GM23338 (cell line): ENCODE measurements at regions not wholly inside any gene's neighbourhood (a gene's known extent, or its start where the extent isn't known, plus 50 kb on each side); places are given as distances from the start of the nearest gene placed in this dataset.
A peak's percentile ranks its signal among the peaks of the same experiment; 100 is the strongest.

Experiments
- ATAC-seq: fragments of 200-7000 bp; cut with Tn5 transposase; 3 replicates; pipeline ENCODE4 v1.9.1; 2020
- DNase-seq: peaks from one replicate; pipeline ENCODE4 v3.0.0-alpha.2; 2015; ENCODE audit warnings: low spot score
- H2AFZ ChIP-seq: fragments of 200-600 bp; sonication (generic); 2 replicates; pipeline ENCODE4 v1.8.0; 2016; ENCODE audit warnings: antibody characterized with exemption, mild to moderate bottlenecking, moderate library complexity
- H3F3A ChIP-seq: fragments of 200-600 bp; sonication (generic); replicated peaks from 2 replicates; pipeline ENCODE4 v1.8.0; 2017; ENCODE audit warnings: antibody characterized with exemption, mixed run types, low read depth
- H3K27ac ChIP-seq: fragments of 200-600 bp; sonication (generic); 2 replicates; pipeline ENCODE4 v1.6.1; 2016; ENCODE audit warnings: low read depth
- H3K27me3 ChIP-seq: fragments of 200-600 bp; sonication (generic); 2 replicates; pipeline ENCODE4 v1.8.0; 2016; ENCODE audit warnings: mild to moderate bottlenecking, mixed run types, moderate library complexity; ENCODE audit not compliant: insufficient read depth
- H3K36me3 ChIP-seq: fragments of 200-600 bp; sonication (generic); 2 replicates; pipeline ENCODE4 v1.8.0; 2016; ENCODE audit warnings: mild to moderate bottlenecking; ENCODE audit not compliant: insufficient read depth
- H3K4me1 ChIP-seq: fragments of 200-600 bp; sonication (generic); 2 replicates; pipeline ENCODE4 v1.8.0; 2016; ENCODE audit warnings: mild to moderate bottlenecking, moderate library complexity; ENCODE audit not compliant: insufficient read depth
- H3K4me2 ChIP-seq: fragments of 200-600 bp; sonication (generic); 2 replicates; pipeline ENCODE4 v1.7.1; 2017; ENCODE audit warnings: mixed run types
- H3K4me3 ChIP-seq: fragments of 200-600 bp; sonication (generic); 2 replicates; pipeline ENCODE4 v1.6.1; 2016; ENCODE audit warnings: mixed run types
- H3K79me2 ChIP-seq: fragments of 200-600 bp; sonication (generic); replicated peaks from 2 replicates; pipeline ENCODE4 v1.8.0; 2017; ENCODE audit warnings: mild to moderate bottlenecking; ENCODE audit not compliant: insufficient read depth
- H3K9me2 ChIP-seq: fragments of 200-600 bp; sonication (generic); 2 replicates; pipeline ENCODE4 v1.8.0; 2017; ENCODE audit not compliant: insufficient read depth
- H4K20me1 ChIP-seq: fragments of 200-600 bp; sonication (generic); replicated peaks from 2 replicates; pipeline ENCODE4 v1.8.0; 2017; ENCODE audit warnings: mild to moderate bottlenecking; ENCODE audit not compliant: insufficient read depth
- H3K27ac Mint-ChIP-seq: 2 replicates; pipeline ENCODE4 v1.8.0; 2020; ENCODE audit warnings: inconsistent platforms, mild to moderate bottlenecking, moderate library complexity, mixed read lengths
- H3K27me3 Mint-ChIP-seq: 3 replicates; pipeline ENCODE4 v1.8.0; 2022; ENCODE audit warnings: low read depth, mild to moderate bottlenecking, moderate library complexity, mixed read lengths, inconsistent platforms; ENCODE audit not compliant: insufficient read depth, poor library complexity
- H3K36me3 Mint-ChIP-seq: 3 replicates; pipeline ENCODE4 v1.8.0; 2021; ENCODE audit warnings: low read depth, mild to moderate bottlenecking, inconsistent platforms, moderate library complexity, mixed read lengths
- H3K4me1 Mint-ChIP-seq: 3 replicates; pipeline ENCODE4 v1.8.0; 2020; ENCODE audit warnings: mild to moderate bottlenecking, inconsistent platforms, mixed read lengths
- H3K4me3 Mint-ChIP-seq: 3 replicates; pipeline ENCODE4 v1.8.0; 2021; ENCODE audit warnings: moderate library complexity, mild to moderate bottlenecking, inconsistent platforms, mixed read lengths
- H3K9me3 Mint-ChIP-seq: 3 replicates; pipeline ENCODE4 v1.8.0; 2020; ENCODE audit warnings: moderate library complexity, mild to moderate bottlenecking, inconsistent platforms, mixed read lengths
- ETS1 ChIP-seq: IDR thresholded peaks from 2 replicates; pipeline ENCODE4 v1.6.1; 2016; ENCODE audit warnings: antibody characterized with exemption
- EZH2 ChIP-seq: fragments of 200-600 bp; sonication (generic); IDR thresholded peaks from one replicate; pipeline ENCODE4 v1.8.0; 2017; ENCODE audit warnings: antibody characterized with exemption, mild to moderate bottlenecking, low read depth; ENCODE audit not compliant: unreplicated experiment
- EZH2phosphoT487 ChIP-seq: fragments of 200-600 bp; sonication (generic); IDR thresholded peaks from one replicate; pipeline ENCODE4 v1.8.1; 2018; ENCODE audit warnings: antibody characterized with exemption; ENCODE audit not compliant: unreplicated experiment
- POLR2AphosphoS5 ChIP-seq: IDR thresholded peaks from 2 replicates; pipeline ENCODE4 v1.6.1; 2016; ENCODE audit warnings: antibody characterized with exemption, low read depth
- ZNF114 ChIP-seq: fragments of 250-450 bp; sonication (Bioruptor Pico); IDR thresholded peaks from 2 replicates; pipeline ENCODE4 v1.5.0; 2020; ENCODE audit warnings: mild to moderate bottlenecking, moderate library complexity
- ZNF331 ChIP-seq: fragments of 250-450 bp; sonication (Bioruptor Pico); IDR thresholded peaks from 2 replicates; pipeline ENCODE4 v1.5.0; 2020; ENCODE audit warnings: low read depth, mild to moderate bottlenecking, moderate library complexity
- TF ChIP-seq, protein P1 (sequence below): fragments of 250-450 bp; sonication (Bioruptor Pico); IDR thresholded peaks from 2 replicates; pipeline ENCODE4 v1.5.0; 2020; ENCODE audit warnings: mild to moderate bottlenecking, moderate library complexity
- TF ChIP-seq, protein P2 (sequence below), 2 experiments: fragments of 200-600 bp in 1 of 2; sonication (generic) in 1 of 2; conservative IDR thresholded peaks; 2 replicates each; pipeline versions ENCODE4 v1.5.1 to v1.6.1; 2016 to 2017; ENCODE audit warnings: antibody characterized with exemption in 2 of 2, low read depth in 2 of 2, mild to moderate bottlenecking in 2 of 2, moderate library complexity in 1 of 2

DNA sequence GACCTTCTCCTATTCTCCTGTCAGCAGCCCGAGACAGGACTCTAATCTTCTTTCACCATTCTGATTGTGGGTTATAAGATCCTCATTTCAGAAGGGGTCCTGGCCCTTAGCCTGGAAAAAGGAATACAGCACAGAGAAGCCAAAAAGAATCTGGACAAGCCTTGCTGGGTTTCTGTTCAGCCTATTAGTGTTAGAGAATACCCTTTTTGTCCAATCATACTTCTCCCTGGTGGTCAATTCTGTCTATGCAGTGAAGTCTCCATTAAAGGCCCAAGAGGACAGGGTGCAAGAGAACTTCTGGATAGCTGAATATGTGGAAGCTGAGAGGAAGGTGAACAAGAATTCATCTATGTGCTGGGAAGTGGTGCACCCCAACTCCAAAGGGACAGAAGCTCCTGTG lies 105.7 kb upstream of the AGA start:
- DNase-seq (no peak), ATAC-seq (no peak)
- Histone ChIP-seq H3K27ac (no peak overlapping the region), H3K4me2 (no peak overlapping the region), H3K27me3 (no peaks in the 10 kb centered on the region), H3F3A (no peaks in the 10 kb centered on the region), H3K36me3 (no peaks in the 10 kb centered on the region), H2AFZ (no peak overlapping the region), H4K20me1 (no peaks in the 10 kb centered on the region), H3K79me2 (no peaks in the 10 kb centered on the region), H3K4me3 (no peak overlapping the region), H3K4me1 (no peaks in the 10 kb centered on the region), H3K9me2 (0 out of 2 replicates have a peak, but pooled peaks cover 4% of the 10 kb centered on the region)
- no peak overlapping the region for H3K27ac Mint-ChIP-seq
- no peaks in the 10 kb centered on the region for H3K4me1 Mint-ChIP-seq
- no peaks in the 10 kb centered on the region for H3K27me3 Mint-ChIP-seq
- H3K4me3 Mint-ChIP-seq, result no peak overlapping the region
- H3K36me3 Mint-ChIP-seq, result peaks cover 3% of the 10 kb centered on the region; the same call in 1 of the 3 replicates
- H3K9me3 Mint-ChIP-seq, result peaks cover 2% of the 10 kb centered on the region; the same call in 1 of the 3 replicates
- TF ChIP-seq ZNF331 (CRISPR knock-in tag) (no peak), ETS1 (no peak), POLR2AphosphoS5 (no peak), EZH2 (no peak), EZH2phosphoT487 (no peak), ZNF114 (no peak)

DNA sequence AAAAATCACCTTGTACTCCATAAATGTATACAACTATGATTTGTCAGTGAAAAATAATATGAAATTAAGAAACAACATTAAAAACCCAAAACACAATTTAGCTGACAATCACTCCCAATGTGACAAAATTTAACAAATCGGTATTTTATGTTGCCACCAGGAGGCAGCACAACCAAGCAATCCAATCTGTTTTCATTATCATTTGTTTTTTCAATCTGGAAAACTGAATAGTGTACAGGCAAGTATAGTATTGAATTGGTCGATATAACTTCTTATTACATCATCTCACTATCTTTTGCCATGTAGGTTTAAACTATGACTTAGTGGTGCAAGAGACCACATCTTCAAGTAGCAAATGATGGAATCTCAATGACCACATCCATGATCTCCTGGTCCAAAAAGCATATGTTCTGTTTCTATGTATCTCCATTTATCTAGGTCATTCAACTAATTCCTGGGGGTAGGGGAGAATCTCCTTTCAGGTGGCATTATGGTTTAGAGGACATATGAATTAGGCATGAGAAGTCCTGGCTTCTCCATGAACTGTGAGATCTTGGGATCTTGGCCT lies 112.9 kb upstream of the AGA start:
- ATAC-seq (no peak), DNase-seq (peak; percentile 49)
- no peak overlapping the region for H3K4me3 ChIP-seq

More for the DNA sequence above, 112.9 kb upstream of the AGA start:
- H3K79me2 ChIP-seq, result no peaks in the 10 kb centered on the region
- H3K4me1 ChIP-seq, result peaks cover 9% of the 10 kb centered on the region
- no peaks in the 10 kb centered on the region for H4K20me1 ChIP-seq
- H3K4me2 ChIP-seq, result no peak overlapping the region
- no peak overlapping the region for H3K27ac ChIP-seq
- Mint-ChIP-seq H3K9me3 (peaks cover 2% of the 10 kb centered on the region; the same call in 2 of the 3 replicates), H3K27me3 (peaks cover 2% of the 10 kb centered on the region), H3K27ac (no peak overlapping the region), H3K4me1 (peaks cover 14% of the 10 kb centered on the region), H3K4me3 (no peak overlapping the region), H3K36me3 (peaks cover 14% of the 10 kb centered on the region; the same call in 2 of the 3 replicates)
- no peaks in the 10 kb centered on the region for H3K27me3 ChIP-seq
- TF ChIP-seq ZNF114, result no peak
- TF ChIP-seq, protein P1, sequence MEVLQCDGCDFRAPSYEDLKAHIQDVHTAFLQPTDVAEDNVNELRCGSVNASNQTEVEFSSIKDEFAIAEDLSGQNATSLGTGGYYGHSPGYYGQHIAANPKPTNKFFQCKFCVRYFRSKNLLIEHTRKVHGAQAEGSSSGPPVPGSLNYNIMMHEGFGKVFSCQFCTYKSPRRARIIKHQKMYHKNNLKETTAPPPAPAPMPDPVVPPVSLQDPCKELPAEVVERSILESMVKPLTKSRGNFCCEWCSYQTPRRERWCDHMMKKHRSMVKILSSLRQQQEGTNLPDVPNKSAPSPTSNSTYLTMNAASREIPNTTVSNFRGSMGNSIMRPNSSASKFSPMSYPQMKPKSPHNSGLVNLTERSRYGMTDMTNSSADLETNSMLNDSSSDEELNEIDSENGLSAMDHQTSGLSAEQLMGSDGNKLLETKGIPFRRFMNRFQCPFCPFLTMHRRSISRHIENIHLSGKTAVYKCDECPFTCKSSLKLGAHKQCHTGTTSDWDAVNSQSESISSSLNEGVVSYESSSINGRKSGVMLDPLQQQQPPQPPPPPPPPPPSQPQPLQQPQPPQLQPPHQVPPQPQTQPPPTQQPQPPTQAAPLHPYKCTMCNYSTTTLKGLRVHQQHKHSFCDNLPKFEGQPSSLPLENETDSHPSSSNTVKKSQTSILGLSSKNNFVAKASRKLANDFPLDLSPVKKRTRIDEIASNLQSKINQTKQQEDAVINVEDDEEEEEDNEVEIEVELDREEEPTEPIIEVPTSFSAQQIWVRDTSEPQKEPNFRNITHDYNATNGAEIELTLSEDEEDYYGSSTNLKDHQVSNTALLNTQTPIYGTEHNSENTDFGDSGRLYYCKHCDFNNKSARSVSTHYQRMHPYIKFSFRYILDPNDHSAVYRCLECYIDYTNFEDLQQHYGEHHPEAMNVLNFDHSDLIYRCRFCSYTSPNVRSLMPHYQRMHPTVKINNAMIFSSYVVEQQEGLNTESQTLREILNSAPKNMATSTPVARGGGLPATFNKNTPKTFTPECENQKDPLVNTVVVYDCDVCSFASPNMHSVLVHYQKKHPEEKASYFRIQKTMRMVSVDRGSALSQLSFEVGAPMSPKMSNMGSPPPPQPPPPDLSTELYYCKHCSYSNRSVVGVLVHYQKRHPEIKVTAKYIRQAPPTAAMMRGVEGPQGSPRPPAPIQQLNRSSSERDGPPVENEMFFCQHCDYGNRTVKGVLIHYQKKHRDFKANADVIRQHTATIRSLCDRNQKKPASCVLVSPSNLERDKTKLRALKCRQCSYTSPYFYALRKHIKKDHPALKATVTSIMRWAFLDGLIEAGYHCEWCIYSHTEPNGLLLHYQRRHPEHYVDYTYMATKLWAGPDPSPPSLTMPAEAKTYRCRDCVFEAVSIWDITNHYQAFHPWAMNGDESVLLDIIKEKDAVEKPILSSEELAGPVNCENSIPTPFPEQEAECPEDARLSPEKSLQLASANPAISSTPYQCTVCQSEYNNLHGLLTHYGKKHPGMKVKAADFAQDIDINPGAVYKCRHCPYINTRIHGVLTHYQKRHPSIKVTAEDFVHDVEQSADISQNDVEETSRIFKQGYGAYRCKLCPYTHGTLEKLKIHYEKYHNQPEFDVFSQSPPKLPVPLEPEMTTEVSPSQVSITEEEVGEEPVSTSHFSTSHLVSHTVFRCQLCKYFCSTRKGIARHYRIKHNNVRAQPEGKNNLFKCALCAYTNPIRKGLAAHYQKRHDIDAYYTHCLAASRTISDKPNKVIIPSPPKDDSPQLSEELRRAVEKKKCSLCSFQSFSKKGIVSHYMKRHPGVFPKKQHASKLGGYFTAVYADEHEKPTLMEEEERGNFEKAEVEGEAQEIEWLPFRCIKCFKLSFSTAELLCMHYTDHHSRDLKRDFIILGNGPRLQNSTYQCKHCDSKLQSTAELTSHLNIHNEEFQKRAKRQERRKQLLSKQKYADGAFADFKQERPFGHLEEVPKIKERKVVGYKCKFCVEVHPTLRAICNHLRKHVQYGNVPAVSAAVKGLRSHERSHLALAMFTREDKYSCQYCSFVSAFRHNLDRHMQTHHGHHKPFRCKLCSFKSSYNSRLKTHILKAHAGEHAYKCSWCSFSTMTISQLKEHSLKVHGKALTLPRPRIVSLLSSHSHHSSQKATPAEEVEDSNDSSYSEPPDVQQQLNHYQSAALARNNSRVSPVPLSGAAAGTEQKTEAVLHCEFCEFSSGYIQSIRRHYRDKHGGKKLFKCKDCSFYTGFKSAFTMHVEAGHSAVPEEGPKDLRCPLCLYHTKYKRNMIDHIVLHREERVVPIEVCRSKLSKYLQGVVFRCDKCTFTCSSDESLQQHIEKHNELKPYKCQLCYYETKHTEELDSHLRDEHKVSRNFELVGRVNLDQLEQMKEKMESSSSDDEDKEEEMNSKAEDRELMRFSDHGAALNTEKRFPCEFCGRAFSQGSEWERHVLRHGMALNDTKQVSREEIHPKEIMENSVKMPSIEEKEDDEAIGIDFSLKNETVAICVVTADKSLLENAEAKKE (CRISPR knock-in tag), result no peak
- TF ChIP-seq, protein P2, sequence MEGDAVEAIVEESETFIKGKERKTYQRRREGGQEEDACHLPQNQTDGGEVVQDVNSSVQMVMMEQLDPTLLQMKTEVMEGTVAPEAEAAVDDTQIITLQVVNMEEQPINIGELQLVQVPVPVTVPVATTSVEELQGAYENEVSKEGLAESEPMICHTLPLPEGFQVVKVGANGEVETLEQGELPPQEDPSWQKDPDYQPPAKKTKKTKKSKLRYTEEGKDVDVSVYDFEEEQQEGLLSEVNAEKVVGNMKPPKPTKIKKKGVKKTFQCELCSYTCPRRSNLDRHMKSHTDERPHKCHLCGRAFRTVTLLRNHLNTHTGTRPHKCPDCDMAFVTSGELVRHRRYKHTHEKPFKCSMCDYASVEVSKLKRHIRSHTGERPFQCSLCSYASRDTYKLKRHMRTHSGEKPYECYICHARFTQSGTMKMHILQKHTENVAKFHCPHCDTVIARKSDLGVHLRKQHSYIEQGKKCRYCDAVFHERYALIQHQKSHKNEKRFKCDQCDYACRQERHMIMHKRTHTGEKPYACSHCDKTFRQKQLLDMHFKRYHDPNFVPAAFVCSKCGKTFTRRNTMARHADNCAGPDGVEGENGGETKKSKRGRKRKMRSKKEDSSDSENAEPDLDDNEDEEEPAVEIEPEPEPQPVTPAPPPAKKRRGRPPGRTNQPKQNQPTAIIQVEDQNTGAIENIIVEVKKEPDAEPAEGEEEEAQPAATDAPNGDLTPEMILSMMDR (conservative IDR thresholded peaks at IDR 0.05; ENCODE audit: low read depth in 2 of 2), result peak; percentile 73 to 94
- no peaks in the 10 kb centered on the region for H3F3A ChIP-seq
- 0 out of 2 replicates have a peak, but pooled peaks cover 4% of the 10 kb centered on the region for H3K9me2 ChIP-seq
- H2AFZ ChIP-seq, result no peak overlapping the region
- H3K36me3 ChIP-seq, result no peaks in the 10 kb centered on the region
